Type B pancreatic cell (in vitro differentiated cells): ENCODE measurements at regions not wholly inside any gene's neighbourhood (a gene's known extent, or its start where the extent isn't known, plus 50 kb on each side); places are given as distances from the start of the nearest gene placed in this dataset.
A peak's percentile ranks its signal among the peaks of the same experiment; 100 is the strongest.

ENCODE experiments used
- DNase-seq: peaks from one replicate; pipeline ENCODE4 v3.0.0; 2021; ENCODE audit warnings: mixed read lengths; ENCODE audit not compliant: unreplicated experiment; ENCODE audit errors: extremely low spot score
- H3K27ac Mint-ChIP-seq: 2 replicates; pipeline ENCODE4 v1.8.0; 2021; ENCODE audit warnings: mild to moderate bottlenecking, mixed read lengths
- H3K27me3 Mint-ChIP-seq: 2 replicates; pipeline ENCODE4 v1.8.0; 2021; ENCODE audit warnings: mixed read lengths
- H3K36me3 Mint-ChIP-seq: 2 replicates; pipeline ENCODE4 v1.8.0; 2021; ENCODE audit warnings: mixed read lengths
- H3K4me1 Mint-ChIP-seq: one replicate; pipeline ENCODE4 v1.8.0; 2021; ENCODE audit warnings: mixed read lengths; ENCODE audit not compliant: unreplicated experiment
- H3K4me3 Mint-ChIP-seq: 2 replicates; pipeline ENCODE4 v1.8.0; 2021; ENCODE audit warnings: mild to moderate bottlenecking, mixed read lengths
- H3K9me3 Mint-ChIP-seq: 2 replicates; pipeline ENCODE4 v1.8.0; 2021; ENCODE audit warnings: mixed read lengths
- CTCF ChIP-seq: fragments of 200-600 bp; sonication (generic); conservative IDR thresholded peaks from 2 replicates; pipeline ENCODE4 v1.5.0; 2021; ENCODE audit warnings: antibody characterized with exemption, mild to moderate bottlenecking

DNA sequence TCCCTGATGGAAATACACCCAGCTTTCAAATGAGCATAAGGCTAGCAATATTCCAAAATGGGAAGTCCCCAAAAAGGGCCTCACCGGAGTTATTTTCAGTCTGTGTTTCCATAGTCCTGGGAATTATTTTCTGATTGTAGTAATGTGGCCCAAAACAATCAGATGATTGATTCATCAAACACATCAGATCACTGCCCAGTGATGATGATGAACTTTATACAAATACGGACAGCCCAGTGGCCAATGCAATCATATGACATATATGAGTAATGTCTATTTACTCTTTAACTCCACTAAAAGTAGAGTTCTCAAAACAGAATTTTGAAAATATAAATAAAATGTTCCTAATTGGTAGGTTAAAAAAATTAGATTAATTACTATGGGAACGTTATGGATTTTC lies 467.8 kb downstream of the ZNF608 start:
- Mint-ChIP-seq H3K27me3 (peaks cover 4% of the 10 kb centered on the region), H3K27ac (peak overlapping the region; percentile 22), H3K9me3 (no peaks in the 10 kb centered on the region), H3K36me3 (no peaks in the 10 kb centered on the region), H3K4me1 (peaks cover 23% of the 10 kb centered on the region), H3K4me3 (no peak overlapping the region)
- no peak for DNase-seq
- TF ChIP-seq CTCF = no peak

- Mint-ChIP-seq H3K9me3 (no peaks in the 10 kb centered on the region), H3K27me3 (peaks cover 4% of the 10 kb centered on the region), H3K27ac (peak overlapping the region; percentile 22), H3K36me3 (no peaks in the 10 kb centered on the region), H3K4me1 (peaks cover 19% of the 10 kb centered on the region), H3K4me3 (no peak overlapping the region)
- TF ChIP-seq CTCF = no peak
- DNase-seq = no peak
Measured at GRCh38 chr5:124277767-124278545, 468.5 kb downstream of the ZNF608 start.

DNA sequence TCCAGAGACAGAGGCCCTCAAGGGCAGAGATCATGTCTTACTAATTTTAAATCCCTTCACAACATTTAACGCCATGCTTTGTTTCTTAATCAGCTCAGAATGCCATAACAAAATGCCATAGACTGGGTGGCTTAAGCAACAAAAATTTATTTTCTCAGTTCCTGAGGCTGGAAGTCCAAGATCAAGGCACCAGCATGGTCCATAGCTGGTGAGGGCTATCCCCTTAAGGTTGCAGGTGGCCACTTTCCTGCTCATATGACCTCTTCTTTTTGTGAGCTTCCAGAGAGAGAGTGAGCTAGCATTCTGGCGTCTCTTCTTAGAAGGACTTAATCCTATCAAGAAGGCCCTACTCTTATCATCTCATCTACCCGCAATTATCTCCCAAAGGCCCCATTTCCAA lies 470.3 kb downstream of the ZNF608 start:
- no peak for TF ChIP-seq CTCF
- Mint-ChIP-seq H3K36me3 (no peaks in the 10 kb centered on the region), H3K9me3 (no peaks in the 10 kb centered on the region), H3K27ac (no peak overlapping the region), H3K4me3 (no peak overlapping the region), H3K27me3 (peaks cover 4% of the 10 kb centered on the region), H3K4me1 (peaks cover 18% of the 10 kb centered on the region)
- DNase-seq = no peak

DNA sequence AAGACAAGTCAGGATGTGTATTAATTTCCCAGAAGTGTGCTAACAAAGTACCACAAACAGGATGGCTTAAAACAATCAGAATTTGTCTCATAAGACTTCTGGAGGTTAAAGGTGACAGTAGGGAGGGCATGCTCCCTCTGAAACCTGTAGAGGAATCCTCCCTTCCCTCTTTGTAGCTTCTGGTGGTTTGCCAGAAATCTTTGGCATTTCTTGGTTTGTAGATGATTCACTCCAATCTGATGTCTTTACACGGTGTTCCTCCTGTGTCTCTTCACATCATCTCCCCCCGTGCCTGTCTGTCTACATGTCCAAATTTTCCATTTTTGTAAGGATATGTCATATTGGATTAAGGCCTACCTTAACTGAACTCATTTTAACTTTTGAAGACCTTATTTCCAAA lies 471.5 kb downstream of the ZNF608 start:
- Mint-ChIP-seq H3K36me3 (no peaks in the 10 kb centered on the region), H3K9me3 (no peaks in the 10 kb centered on the region), H3K4me3 (no peak overlapping the region), H3K27me3 (peaks cover 4% of the 10 kb centered on the region), H3K27ac (no peak overlapping the region), H3K4me1 (peaks cover 18% of the 10 kb centered on the region)
- no peak for DNase-seq
- TF ChIP-seq CTCF = no peak

GRCh38 chr5:124264499-124264898 lies 481.9 kb downstream of the ZNF608 start:
- H3K36me3 Mint-ChIP-seq = no peaks in the 10 kb centered on the region
- DNase-seq = no peak
- no peak for TF ChIP-seq CTCF
- no peaks in the 10 kb centered on the region for H3K27me3 Mint-ChIP-seq
- H3K4me3 Mint-ChIP-seq = no peak overlapping the region
- H3K27ac Mint-ChIP-seq = no peak overlapping the region
- H3K9me3 Mint-ChIP-seq = no peaks in the 10 kb centered on the region
- H3K4me1 Mint-ChIP-seq = no peaks in the 10 kb centered on the region
